ENCODE measurements at regions not wholly inside any gene's neighbourhood (a gene's known extent, or its start where the extent isn't known, plus 50 kb on each side); places are given as distances from the start of the nearest gene placed in this dataset.

DNA sequence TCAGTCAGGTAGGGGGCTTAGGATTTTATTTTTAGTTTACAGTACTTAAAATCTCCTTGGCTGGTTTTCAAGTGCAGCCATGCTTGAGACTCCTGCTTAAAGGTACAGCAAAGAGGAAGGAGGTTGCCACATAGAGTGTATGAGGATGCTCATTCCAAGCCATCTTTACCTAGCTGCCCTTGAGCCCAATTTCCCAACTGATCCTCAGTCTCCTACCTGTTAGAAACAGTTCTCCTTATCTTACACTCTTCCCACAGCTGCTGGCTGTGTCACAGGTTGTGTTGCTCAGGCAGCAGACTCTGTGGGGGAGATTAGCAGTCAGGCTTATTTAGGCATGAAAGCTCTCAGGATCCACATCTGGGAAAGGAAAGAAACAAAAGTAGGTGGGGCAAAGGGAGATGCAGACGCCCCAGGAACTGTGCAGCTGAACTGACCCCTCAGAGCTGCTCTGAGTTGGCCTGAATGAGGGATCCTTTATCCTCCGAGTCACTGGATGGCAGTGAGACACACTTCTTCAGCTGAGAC is 95.1 kb downstream of the NMUR2 start:
- TF ChIP-seq, protein P1, sequence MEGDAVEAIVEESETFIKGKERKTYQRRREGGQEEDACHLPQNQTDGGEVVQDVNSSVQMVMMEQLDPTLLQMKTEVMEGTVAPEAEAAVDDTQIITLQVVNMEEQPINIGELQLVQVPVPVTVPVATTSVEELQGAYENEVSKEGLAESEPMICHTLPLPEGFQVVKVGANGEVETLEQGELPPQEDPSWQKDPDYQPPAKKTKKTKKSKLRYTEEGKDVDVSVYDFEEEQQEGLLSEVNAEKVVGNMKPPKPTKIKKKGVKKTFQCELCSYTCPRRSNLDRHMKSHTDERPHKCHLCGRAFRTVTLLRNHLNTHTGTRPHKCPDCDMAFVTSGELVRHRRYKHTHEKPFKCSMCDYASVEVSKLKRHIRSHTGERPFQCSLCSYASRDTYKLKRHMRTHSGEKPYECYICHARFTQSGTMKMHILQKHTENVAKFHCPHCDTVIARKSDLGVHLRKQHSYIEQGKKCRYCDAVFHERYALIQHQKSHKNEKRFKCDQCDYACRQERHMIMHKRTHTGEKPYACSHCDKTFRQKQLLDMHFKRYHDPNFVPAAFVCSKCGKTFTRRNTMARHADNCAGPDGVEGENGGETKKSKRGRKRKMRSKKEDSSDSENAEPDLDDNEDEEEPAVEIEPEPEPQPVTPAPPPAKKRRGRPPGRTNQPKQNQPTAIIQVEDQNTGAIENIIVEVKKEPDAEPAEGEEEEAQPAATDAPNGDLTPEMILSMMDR (IDR thresholded peaks at IDR 0.05) = no peak
- TF ChIP-seq POLR2A (IDR thresholded peaks at IDR 0.05) = no peak

All from testis (tissue), 2 donors.